HEK293T (cell line): ENCODE measurements at regions not wholly inside any gene's neighbourhood (a gene's known extent, or its start where the extent isn't known, plus 50 kb on each side); places are given as distances from the start of the nearest gene placed in this dataset.

ENCODE experiments used
- CTCF ChIA-PET: fragments of 350-600 bp; formaldehyde crosslinking; extraction: SDS; loops from one replicate; lab custom pipeline; 2021; ENCODE audit warnings: antibody characterized with exemption, inconsistent platforms; lab: Yijun Ruan, JAX
- POLR2A ChIA-PET: fragments of 350-600 bp; formaldehyde crosslinking; extraction: SDS; loops from one replicate; lab custom pipeline; 2020; ENCODE audit warnings: antibody characterized with exemption, inconsistent platforms; lab: Yijun Ruan, JAX
- DNase-seq: peaks from one replicate; pipeline ENCODE4 v3.0.0; 2012; ENCODE audit warnings: mixed read lengths; ENCODE audit errors: extremely low spot score
- ARNT ChIP-seq: fragments of 450-650 bp; IDR thresholded peaks from 2 replicates; pipeline ENCODE4 v1.6.1; 2017; ENCODE audit warnings: mild to moderate bottlenecking
- BHLHE40 ChIP-seq: fragments of 450-650 bp; IDR thresholded peaks from 2 replicates; pipeline ENCODE4 v1.6.1; 2016; ENCODE audit warnings: mild to moderate bottlenecking, moderate library complexity, borderline replicate concordance
- CTBP1 ChIP-seq: fragments of 450-650 bp; IDR thresholded peaks from 2 replicates; pipeline ENCODE4 v1.6.1; 2016; ENCODE audit warnings: borderline replicate concordance
- ELF4 ChIP-seq: fragments of 450-650 bp; IDR thresholded peaks from 2 replicates; pipeline ENCODE4 v1.6.1; 2017; ENCODE audit warnings: antibody characterized with exemption
- FOXA1 ChIP-seq: fragments of 450-650 bp; IDR thresholded peaks from 2 replicates; pipeline ENCODE4 v1.6.1; 2016; ENCODE audit warnings: mild to moderate bottlenecking
- FOXK2 ChIP-seq: fragments of 450-650 bp; IDR thresholded peaks from 2 replicates; pipeline ENCODE4 v1.6.1; 2016; ENCODE audit warnings: mild to moderate bottlenecking
- FOXM1 ChIP-seq: fragments of 450-650 bp; IDR thresholded peaks from 2 replicates; pipeline ENCODE4 v1.6.1; 2017; ENCODE audit warnings: mild to moderate bottlenecking, borderline replicate concordance
- HDGF ChIP-seq: fragments of 450-650 bp; IDR thresholded peaks from 2 replicates; pipeline ENCODE4 v1.6.1; 2017; ENCODE audit warnings: antibody characterized with exemption, borderline replicate concordance
- L3MBTL2 ChIP-seq: fragments of 450-650 bp; conservative IDR thresholded peaks from 2 replicates; pipeline ENCODE4 v1.6.1; 2016; ENCODE audit warnings: mild to moderate bottlenecking
- LEF1 ChIP-seq: fragments of 450-650 bp; IDR thresholded peaks from 2 replicates; pipeline ENCODE4 v1.6.1; 2017; ENCODE audit warnings: mild to moderate bottlenecking, borderline replicate concordance
- NFRKB ChIP-seq: fragments of 450-650 bp; IDR thresholded peaks from 2 replicates; pipeline ENCODE4 v1.6.1; 2016; ENCODE audit warnings: mild to moderate bottlenecking, moderate library complexity
- SP1 ChIP-seq: fragments of 450-650 bp; IDR thresholded peaks from 2 replicates; pipeline ENCODE4 v1.6.1; 2017
- SUZ12 ChIP-seq: fragments of 450-650 bp; IDR thresholded peaks from 2 replicates; pipeline ENCODE4 v1.6.1; 2016; ENCODE audit warnings: mild to moderate bottlenecking
- TARDBP ChIP-seq: fragments of 450-650 bp; IDR thresholded peaks from 2 replicates; pipeline ENCODE4 v1.6.1; 2016
- ZNF384 ChIP-seq: fragments of 450-650 bp; IDR thresholded peaks from 2 replicates; pipeline ENCODE4 v1.6.1; 2016
- TF ChIP-seq, protein P1 (sequence below): fragments of 450-650 bp; IDR thresholded peaks from 2 replicates; pipeline ENCODE4 v1.6.1; 2016

DNA sequence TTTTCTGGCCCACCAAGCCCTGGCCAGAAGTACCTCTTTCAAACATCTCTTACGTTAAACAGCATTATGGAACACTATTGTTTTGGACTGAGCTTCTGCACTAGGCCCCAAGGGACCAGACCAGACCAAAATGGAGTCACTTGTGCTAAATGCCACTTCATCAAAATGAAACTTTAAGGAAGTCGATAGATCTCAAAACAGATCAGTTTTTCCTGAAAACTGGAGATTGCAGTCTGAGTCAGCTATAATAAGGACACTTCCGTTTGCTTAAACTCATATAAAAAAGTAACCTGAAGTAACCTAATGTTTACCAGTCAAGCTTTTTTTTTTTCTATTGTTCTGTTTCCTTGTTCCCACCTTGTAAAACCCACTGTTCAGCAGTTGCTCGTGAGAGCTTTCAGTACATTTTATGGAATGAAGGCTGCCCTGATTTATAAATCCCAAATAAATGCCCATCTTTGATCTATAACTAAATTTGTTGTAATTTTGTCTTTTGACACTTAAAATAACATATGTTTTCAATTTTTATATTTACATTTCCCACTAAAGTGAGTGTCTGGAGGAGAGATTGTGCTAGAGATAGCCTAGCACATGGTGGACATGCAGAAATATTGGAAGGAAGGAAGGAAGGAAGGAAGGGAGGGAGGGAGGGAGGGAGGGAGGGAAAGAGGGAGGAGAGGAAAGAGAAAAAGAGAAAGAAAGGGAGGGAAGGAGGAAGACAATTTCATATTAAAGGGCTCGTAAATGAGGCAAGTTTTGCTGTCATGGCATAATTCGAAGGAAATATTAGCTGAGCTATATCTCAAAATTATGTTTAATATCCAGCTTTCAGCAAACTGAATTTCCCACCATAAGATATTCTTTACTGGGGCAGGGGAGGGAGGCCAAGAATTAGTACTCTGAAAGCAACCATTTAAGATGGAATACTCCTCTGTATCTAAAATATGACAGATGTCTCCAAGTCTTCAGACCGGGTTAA lies 77.0 kb upstream of the CXADR start:
- CTCF ChIA-PET, result interaction anchor here (1.2 kb wide), 1 partner anchor 11 kb away, joined by 3 read pairs; no protein-coding TSS in a partner anchor
- DNase-seq, result no peak
- TF ChIP-seq NFRKB (no peak), CTBP1 (no peak), ARNT (no peak)
- TF ChIP-seq, protein P1, sequence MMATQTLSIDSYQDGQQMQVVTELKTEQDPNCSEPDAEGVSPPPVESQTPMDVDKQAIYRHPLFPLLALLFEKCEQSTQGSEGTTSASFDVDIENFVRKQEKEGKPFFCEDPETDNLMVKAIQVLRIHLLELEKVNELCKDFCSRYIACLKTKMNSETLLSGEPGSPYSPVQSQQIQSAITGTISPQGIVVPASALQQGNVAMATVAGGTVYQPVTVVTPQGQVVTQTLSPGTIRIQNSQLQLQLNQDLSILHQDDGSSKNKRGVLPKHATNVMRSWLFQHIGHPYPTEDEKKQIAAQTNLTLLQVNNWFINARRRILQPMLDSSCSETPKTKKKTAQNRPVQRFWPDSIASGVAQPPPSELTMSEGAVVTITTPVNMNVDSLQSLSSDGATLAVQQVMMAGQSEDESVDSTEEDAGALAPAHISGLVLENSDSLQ, result no peak
- POLR2A ChIA-PET, result no interaction called here

DNA sequence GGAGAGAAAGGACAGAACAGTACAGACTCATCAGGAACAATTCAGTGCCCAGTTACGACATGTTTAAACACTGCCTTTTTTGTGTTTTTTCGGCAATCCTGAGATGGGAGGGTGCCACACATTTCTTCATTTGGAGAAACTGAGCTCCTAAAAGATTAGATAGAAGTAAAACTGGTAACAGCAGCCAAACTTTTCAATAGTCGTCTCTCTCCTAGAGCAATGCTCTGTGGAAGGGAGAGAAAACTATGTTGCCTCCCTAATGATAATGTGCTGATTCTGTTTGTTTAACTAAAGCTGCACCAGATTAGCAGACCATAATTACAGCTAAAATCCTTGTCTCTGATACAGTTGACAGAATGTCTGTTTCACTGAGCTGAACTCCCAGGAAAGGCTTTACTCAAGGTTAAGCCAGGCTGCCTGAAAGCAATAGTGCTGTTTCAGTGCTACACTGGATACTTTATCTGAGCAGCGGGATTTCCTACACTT lies 76.2 kb upstream of the CXADR start:
- DNase-seq, result peak; percentile 36
- POLR2A ChIA-PET, result interaction anchor here (0.8 kb wide), 1 partner anchor 10 kb away, joined by 3 read pairs; no protein-coding TSS in a partner anchor

DNA sequence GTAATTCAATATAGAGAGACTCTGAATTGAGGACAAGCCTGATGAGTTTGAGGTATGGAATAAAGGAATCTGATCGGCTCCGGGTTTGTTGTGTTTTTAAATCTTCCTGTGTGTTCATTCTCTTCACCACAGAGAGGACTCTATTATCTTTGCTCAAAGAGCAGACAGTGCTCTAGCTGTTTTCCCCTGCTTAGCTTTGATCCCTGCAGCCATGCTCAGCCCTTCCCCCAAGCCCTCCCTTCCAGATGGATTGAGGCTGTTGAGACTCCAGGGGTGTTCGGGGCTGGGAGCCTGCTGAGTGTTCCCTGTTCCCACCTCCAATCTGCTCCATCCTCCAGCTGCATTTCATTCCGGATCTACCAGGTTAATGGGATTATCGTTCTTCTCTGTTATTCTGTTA lies 74.2 kb upstream of the CXADR start:
- POLR2A ChIA-PET, result no interaction called here
- no peak for DNase-seq
- CTCF ChIA-PET, result no interaction called here
- TF ChIP-seq ELF4 (no peak), NFRKB (no peak), SUZ12 (no peak), ARNT (no peak), TARDBP (no peak), SP1 (no peak)
- TF ChIP-seq, protein P1, result no peak

More for the DNA sequence above, 76.2 kb upstream of the CXADR start:
- CTCF ChIA-PET, result interaction anchor here (1.2 kb wide), 1 partner anchor 10 kb away, joined by 3 read pairs; no protein-coding TSS in a partner anchor
- TF ChIP-seq ARNT (no peak), LEF1 (no peak), FOXK2 (no peak), HDGF (no peak), NFRKB (no peak), FOXM1 (no peak), L3MBTL2 (no peak), CTBP1 (no peak)
- TF ChIP-seq, protein P1, result no peak

DNA sequence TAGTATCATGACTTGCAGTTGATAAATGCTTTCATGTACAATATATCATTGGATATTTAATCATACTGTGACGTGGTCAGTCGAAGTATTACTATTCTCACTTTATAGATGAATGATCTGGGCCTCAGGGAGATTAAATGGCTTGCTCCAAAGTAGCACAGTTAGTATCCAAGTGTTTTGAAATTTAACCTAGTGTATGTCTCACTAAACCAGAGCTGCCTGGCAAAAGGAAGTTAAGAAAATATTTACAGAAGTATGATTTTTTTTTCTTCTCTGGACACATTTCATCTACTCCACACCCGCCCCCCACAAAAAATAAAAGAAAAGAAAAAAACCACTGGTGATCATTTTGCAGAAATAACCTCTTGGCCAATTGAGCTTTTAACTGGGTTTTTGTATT lies 71.9 kb upstream of the CXADR start:
- TF ChIP-seq ARNT (no peak), FOXK2 (no peak)
- POLR2A ChIA-PET, result no interaction called here
- no peak for DNase-seq
- CTCF ChIA-PET, result no interaction called here

DNA sequence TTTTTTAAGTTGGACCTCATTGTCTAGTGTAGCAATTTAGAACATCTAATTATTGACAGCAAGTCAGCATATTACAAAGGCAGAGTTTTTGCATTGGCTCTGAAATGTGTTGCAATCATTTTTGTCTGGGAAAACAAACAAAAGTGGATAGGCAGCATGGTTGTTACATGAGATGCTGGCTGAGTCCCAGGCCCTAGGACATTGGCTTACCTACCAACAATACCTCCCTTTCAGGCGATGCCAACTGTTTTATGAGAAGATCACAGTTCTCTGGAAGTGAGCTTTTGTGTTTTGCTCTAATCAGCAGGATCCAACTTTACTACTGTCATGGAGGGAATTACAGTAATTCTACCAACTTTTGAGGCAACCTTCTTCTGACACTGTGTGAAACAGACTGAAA lies 71.5 kb upstream of the CXADR start:
- no peak for TF ChIP-seq TARDBP
- no peak for TF ChIP-seq FOXA1
- TF ChIP-seq FOXK2, result no peak
- TF ChIP-seq HDGF, result no peak
- no peak for TF ChIP-seq LEF1
- TF ChIP-seq NFRKB, result no peak
- TF ChIP-seq SUZ12, result no peak
- no peak for TF ChIP-seq ARNT
- TF ChIP-seq, protein P1, result no peak
- TF ChIP-seq ELF4, result no peak
- TF ChIP-seq CTBP1, result no peak
- no peak for TF ChIP-seq BHLHE40
- TF ChIP-seq SP1, result no peak
- TF ChIP-seq L3MBTL2, result no peak
- CTCF ChIA-PET, result no interaction called here
- DNase-seq, result no peak
- POLR2A ChIA-PET, result no interaction called here

DNA sequence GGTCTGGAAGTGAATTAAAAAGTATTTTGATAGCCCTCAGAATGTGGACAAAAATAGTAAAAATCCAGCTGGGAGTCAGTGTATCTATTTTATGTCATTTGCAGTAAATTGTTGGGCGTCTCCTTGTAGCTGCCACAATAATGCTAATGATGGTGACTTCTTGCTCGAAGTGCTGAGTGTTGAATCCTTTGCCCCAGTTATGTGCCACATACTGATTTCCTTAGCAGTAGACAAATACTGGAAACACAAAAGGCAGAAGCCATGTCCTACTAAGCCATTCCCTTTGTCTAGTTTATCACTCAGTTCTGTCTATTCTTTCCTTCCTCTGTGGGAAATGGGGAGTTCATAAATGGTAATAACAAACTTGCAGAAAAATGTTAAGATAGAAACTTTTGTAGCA lies 70.7 kb upstream of the CXADR start:
- POLR2A ChIA-PET, result no interaction called here

More for the DNA sequence above, 70.7 kb upstream of the CXADR start:
- CTCF ChIA-PET, result interaction anchor here (0.7 kb wide), 1 partner anchor 1509 kb away, joined by 5 read pairs; no protein-coding TSS in a partner anchor
- DNase-seq, result no peak
- TF ChIP-seq ELF4 (no peak), FOXK2 (no peak), ARNT (no peak), NFRKB (no peak), BHLHE40 (no peak), FOXM1 (no peak), TARDBP (no peak), HDGF (no peak), LEF1 (no peak), SUZ12 (no peak), CTBP1 (no peak), ZNF384 (no peak), FOXA1 (no peak)
- TF ChIP-seq, protein P1, result no peak
